AG09309 (cell line): ENCODE measurements at regions not wholly inside any gene's neighbourhood (a gene's known extent, or its start where the extent isn't known, plus 50 kb on each side); places are given as distances from the start of the nearest gene placed in this dataset.

Source experiments
- DNase-seq: peaks from one replicate; pipeline ENCODE4 v3.0.0-alpha.2; 2010; ENCODE audit warnings: low read depth
- H3K4me3 ChIP-seq: 2 replicates; pipeline ENCODE4 v1.5.1; 2011; ENCODE audit warnings: mild to moderate bottlenecking, low read depth, low read length, moderate library complexity; ENCODE audit not compliant: control insufficient read depth
- CTCF ChIP-seq: IDR thresholded peaks from 2 replicates; pipeline ENCODE4 v1.5.1; 2011; ENCODE audit warnings: mild to moderate bottlenecking, low read depth, low read length, inconsistent platforms; ENCODE audit not compliant: insufficient read depth, control insufficient read depth; ENCODE audit errors: missing control alignments

GRCh38 chr1:56404561-56405030 is 174.8 kb downstream of the PLPP3 start:
- DNase-seq, result no peak
- TF ChIP-seq CTCF, result no peak
- no peak overlapping the region for H3K4me3 ChIP-seq

- H3K4me3 ChIP-seq, result no peak overlapping the region
- DNase-seq, result no peak
- no peak for TF ChIP-seq CTCF
Observed at GRCh38 chr1:56404066-56404465, 175.3 kb downstream of the PLPP3 start.

DNA sequence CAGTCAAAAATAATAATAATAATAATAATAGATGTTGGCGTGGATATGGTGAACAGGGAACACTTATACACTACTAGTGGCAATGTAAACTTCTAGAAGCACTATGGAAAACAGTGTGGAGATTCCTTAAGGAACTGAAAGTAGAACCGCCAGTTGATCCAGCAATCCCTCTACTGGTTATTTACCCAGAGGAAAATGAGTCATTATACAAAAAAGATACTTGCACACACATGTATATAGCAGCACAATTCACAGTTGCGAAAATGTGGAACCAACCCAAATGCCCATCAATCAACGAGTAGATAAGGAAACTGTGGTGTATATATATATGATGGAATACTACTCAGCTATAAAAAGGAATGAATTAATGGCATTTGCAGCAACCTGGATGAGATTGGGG is 176.0 kb downstream of the PLPP3 start:
- TF ChIP-seq CTCF, result no peak
- no peak overlapping the region for H3K4me3 ChIP-seq
- DNase-seq, result no peak

DNA sequence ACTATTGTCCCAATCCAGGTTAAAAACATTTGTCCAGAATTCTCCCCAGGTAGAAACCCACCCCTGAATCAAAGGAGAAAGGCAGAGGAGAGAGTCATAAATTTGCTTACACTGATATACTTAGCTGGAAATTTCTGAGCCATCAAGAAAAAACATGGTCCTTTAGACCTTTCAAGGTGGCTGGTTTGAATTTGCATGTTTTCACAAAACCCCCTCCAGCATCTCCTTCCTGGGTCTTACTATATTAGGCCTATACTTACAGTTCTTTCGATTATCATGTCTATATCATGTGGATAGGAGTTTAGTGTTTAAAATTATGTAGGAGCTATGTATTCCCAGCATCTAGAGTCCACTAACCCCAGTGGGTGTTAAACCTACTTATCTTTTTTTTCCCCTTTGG is 178.2 kb downstream of the PLPP3 start:
- no peak for DNase-seq
- no peak overlapping the region for H3K4me3 ChIP-seq
- TF ChIP-seq CTCF, result no peak

DNA sequence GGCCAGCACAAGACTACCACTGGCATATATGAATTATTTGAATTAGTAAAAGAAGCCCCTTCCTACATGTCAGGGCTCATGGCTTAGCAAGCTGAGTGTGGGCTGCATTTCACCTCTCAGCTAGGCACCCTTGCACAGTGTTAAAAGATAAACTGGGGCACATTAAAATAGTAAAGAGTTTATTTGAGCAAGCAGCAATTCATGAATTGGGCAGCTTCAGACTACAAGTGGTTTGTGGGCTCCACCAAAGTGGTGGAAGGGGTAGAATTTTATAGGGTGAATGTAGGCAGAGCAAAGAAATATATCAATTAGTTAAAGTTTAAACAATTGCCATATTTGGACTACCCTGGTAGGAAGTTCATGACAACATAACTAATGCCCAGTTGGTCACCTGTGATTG is 178.8 kb downstream of the PLPP3 start:
- TF ChIP-seq CTCF, result no peak
- H3K4me3 ChIP-seq, result no peak overlapping the region
- DNase-seq, result no peak

DNA sequence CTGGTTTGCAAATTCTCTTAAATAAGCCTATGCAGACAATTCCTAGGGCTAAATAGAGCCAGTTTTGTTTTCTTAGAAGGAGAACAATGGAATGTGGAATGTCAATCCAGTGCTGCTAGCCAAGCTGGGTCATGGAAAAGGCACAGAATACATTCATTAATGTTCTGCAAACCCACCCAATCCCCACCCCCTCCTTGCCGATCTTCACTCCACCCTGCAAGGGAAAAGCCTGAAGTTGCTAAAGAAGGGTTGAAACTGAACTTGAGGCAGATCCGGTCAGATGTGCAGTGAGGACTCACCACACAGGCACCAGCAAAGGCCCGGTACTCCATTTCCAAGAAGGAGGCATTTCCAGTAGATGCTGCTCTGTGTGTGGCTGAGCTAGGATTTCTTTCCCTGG is 179.6 kb downstream of the PLPP3 start:
- H3K4me3 ChIP-seq, result no peak overlapping the region
- no peak for TF ChIP-seq CTCF
- no peak for DNase-seq

DNA sequence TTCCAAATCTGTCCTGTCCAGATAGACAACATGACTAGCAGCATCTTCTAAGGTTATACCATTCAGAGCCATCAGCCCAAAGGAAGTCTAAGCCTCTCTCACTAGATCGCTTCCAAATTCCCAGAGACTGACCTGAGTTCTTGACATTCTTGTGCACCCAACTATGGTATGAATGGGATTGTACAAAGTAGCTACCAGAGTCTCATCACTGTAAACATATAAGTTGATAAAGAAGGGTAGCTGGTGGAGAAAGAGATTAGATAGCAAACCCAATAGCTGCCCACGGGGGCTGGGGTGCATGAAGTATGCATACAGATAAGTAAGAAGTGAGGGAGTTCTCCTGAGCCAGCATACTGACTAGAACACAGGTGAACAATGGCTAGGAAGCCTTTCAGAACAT is 180.0 kb downstream of the PLPP3 start:
- DNase-seq, result no peak
- no peak for TF ChIP-seq CTCF
- H3K4me3 ChIP-seq, result no peak overlapping the region
